Pancreas (tissue), 10 donors: ENCODE measurements at regions not wholly inside any gene's neighbourhood (a gene's known extent, or its start where the extent isn't known, plus 50 kb on each side); places are given as distances from the start of the nearest gene placed in this dataset.

Experiments used
- ATAC-seq, 4 donors: fragments of 200-7000 bp; cut with Tn5 transposase; one replicate each; pipeline versions ENCODE4 v1.8.0 to v1.9.1; 2020; ENCODE audit warnings: mild to moderate bottlenecking in 4 of 4, moderate library complexity in 4 of 4
- DNase-seq, 6 donors: peaks; one replicate each; pipeline ENCODE4 v3.0.0-alpha.2; 2020
- FAIRE-seq: peaks from 2 replicates; lab custom pipeline; 2012; peaks lifted over from hg19 to GRCh38; lab: Jason Lieb, UNC
- H3K27ac ChIP-seq, 4 donors: fragments of 200-600 bp; sonication (generic); 1 replicate in 3 of 4; 2 replicates in 1 of 4; pipeline versions ENCODE4 v1.5.0 to v1.8.0; 2020
- H3K27me3 ChIP-seq, 4 donors: fragments of 200-600 bp; one replicate each; pipeline ENCODE4 v1.8.0; 2021
- H3K36me3 ChIP-seq, 3 donors: fragments of 200-600 bp; sonication (generic) in 1 of 3; one replicate each; pipeline versions ENCODE4 v1.5.0 to v1.8.0; 2020 to 2021
- H3K4me1 ChIP-seq, 3 donors: fragments of 200-600 bp; one replicate each; pipeline ENCODE4 v1.8.0; 2021
- H3K4me3 ChIP-seq, 4 donors: fragments of 200-600 bp; sonication (generic) in 2 of 4; one replicate each; pipeline versions ENCODE4 v1.5.0 to v1.8.0; 2020 to 2021
- H3K9me3 ChIP-seq, 4 donors: fragments of 200-600 bp; one replicate each; pipeline ENCODE4 v1.8.0; 2021
- WGBS, 2 donors: extraction: QIAGEN DNeasy Blood & Tissue Kit; methylation state at CpG; one replicate each; pipeline ENCODE4 v1.1.7; 2013; 5-methylcytosine and 5-hydroxymethylcytosine counted together
- intact Hi-C, 3 donors: fragments of 100-400 bp; cut with DNase I; formaldehyde crosslinking; loops; one replicate each; pipeline versions ENCODE4 v1.11.1 to v1.14.2; 2022
- TF ChIP-seq, protein P1 (sequence below), 4 donors: fragments of 200-600 bp; sonication (generic) in 3 of 4; IDR thresholded peaks; one replicate each; pipeline versions ENCODE4 v1.5.0 to v1.8.0; 2021; ENCODE audit warnings: antibody characterized with exemption in 4 of 4
- donor health status: healthy with polysubstance abuse.
- donor health status: DM: no; HTN: no; CAD: no; lungs with moderate emphysema.
- donor health status: DM: no; HTN: no; CAD: no.
- donor health status: control.
- donor health status: control.
- donor health status: Bipolar disorder and iron deficiency.
- donor health status: DM: yes; HTN: yes; CAD: no.
- donor health status: DM: no; HTN: no; CAD: no.
- donor health status: DM: no; HTN: no; CAD: no.
- donor health status: DM: yes; HTN: yes; CAD: no.

DNA sequence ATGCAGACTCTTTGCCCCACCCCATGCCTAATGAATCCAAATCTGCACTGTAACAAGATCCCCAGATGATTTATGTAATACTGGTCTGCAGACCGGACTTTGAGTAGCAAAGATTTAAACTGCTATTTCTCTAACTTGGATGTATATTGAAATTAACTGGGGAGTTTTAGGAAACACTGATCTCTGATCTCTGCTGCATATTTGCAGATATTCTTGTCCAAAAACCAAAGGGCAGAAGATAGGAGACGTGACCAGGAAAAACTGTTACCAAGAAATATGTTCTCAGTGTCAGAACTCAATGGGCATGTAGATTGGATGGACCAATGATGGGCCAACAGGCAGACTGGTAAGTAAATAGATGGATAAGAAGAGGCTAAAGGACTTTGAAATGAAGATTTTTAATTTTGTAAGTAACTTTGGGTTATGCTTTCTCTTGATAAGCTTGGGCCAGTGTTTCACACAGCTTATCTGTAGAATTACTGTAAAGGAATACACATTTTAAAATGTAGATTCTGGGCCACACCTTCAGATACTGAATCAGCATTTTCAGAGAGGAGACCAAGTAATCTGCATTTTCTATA, 64.5 kb upstream of the TP63 start:
- H3K4me3 ChIP-seq = no peak overlapping the region
- TF ChIP-seq, protein P1, sequence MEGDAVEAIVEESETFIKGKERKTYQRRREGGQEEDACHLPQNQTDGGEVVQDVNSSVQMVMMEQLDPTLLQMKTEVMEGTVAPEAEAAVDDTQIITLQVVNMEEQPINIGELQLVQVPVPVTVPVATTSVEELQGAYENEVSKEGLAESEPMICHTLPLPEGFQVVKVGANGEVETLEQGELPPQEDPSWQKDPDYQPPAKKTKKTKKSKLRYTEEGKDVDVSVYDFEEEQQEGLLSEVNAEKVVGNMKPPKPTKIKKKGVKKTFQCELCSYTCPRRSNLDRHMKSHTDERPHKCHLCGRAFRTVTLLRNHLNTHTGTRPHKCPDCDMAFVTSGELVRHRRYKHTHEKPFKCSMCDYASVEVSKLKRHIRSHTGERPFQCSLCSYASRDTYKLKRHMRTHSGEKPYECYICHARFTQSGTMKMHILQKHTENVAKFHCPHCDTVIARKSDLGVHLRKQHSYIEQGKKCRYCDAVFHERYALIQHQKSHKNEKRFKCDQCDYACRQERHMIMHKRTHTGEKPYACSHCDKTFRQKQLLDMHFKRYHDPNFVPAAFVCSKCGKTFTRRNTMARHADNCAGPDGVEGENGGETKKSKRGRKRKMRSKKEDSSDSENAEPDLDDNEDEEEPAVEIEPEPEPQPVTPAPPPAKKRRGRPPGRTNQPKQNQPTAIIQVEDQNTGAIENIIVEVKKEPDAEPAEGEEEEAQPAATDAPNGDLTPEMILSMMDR (IDR thresholded peaks at IDR 0.05) = no peak
- no peak for FAIRE-seq
- no peaks in the 10 kb centered on the region for H3K36me3 ChIP-seq
- DNase-seq = no peak
- no peak overlapping the region for H3K27ac ChIP-seq
- 35 to 47% methylated on average over 2 of the region's 2 CpGs for WGBS, 2 donors
- H3K4me1 ChIP-seq = no peaks in the 10 kb centered on the region
- ATAC-seq = no peak
- intact Hi-C loops = no loop called here
- H3K27me3 ChIP-seq = no peaks in the 10 kb centered on the region
- no peaks in the 10 kb centered on the region for H3K9me3 ChIP-seq

DNA sequence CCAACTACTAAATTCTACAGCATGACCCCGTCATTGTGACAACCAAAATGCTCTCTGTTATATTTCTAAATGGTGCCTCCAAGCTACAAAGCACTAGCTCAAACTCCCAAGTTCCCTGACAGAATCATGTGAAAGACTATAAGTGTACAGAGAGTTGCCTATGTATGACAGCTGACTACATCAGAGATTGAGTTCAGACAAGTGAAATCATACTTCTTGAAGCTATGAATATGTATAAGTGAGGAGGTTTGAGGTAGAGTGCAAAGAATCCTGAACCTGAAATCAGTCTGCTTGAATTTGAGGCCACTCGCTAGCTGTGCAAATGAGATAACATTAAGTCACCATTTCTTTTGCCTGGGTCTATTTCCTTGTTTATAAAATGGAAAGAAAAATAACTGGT, 63.9 kb upstream of the TP63 start:
- Histone ChIP-seq H3K27me3 (no peaks in the 10 kb centered on the region), H3K4me3 (no peak overlapping the region), H3K4me1 (no peaks in the 10 kb centered on the region), H3K9me3 (no peaks in the 10 kb centered on the region), H3K27ac (no peak overlapping the region), H3K36me3 (no peaks in the 10 kb centered on the region)
- intact Hi-C loops = no loop called here
- ATAC-seq = no peak
- 58 to 66% methylated on average over 2 of the region's 2 CpGs for WGBS, 2 donors
- no peak for DNase-seq
- no peak for FAIRE-seq
- TF ChIP-seq, protein P1 (IDR thresholded peaks at IDR 0.05) = no peak

DNA sequence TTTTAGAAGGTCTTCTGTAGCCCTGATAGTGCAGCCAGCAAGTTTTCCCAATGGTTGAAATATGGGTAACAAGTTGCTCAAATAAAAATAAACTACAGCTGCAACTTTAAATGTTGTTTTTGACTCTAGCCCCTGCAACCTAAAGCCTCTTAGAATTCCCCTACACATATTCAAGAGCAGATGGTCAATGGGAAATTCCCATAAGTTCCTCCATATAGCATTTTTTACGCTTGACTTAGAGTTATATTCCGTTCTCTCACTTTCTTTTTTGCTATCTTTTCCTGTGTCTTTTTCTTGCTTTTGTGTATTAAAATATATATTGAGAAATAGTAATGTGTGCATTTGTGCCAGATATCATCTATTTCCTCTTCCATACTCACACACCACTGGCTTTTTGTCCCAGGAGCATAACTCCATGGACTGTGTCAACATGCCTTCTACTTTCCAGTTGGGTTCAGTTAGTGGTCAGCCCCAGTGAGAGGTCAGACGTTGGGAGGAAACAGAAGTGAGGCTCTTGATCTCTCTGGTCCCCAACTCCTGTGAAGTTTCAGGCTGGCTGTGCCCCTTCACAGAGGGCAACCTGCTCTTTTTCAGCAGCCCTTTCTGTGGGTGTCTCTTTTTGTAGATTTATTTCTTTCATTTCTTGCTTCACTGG, 63.3 kb upstream of the TP63 start:
- H3K4me3 ChIP-seq = no peak overlapping the region
- no peak overlapping the region for H3K27ac ChIP-seq
- H3K27me3 ChIP-seq = no peaks in the 10 kb centered on the region
- DNase-seq (no peak), FAIRE-seq (no peak), ATAC-seq (no peak)
- TF ChIP-seq, protein P1 (IDR thresholded peaks at IDR 0.05) = no peak
- no peaks in the 10 kb centered on the region for H3K9me3 ChIP-seq
- intact Hi-C loops = no loop called here
- 63 to 68% methylated on average over 3 of the region's 3 CpGs for WGBS, 2 donors
- H3K36me3 ChIP-seq = no peaks in the 10 kb centered on the region
- no peaks in the 10 kb centered on the region for H3K4me1 ChIP-seq

DNA sequence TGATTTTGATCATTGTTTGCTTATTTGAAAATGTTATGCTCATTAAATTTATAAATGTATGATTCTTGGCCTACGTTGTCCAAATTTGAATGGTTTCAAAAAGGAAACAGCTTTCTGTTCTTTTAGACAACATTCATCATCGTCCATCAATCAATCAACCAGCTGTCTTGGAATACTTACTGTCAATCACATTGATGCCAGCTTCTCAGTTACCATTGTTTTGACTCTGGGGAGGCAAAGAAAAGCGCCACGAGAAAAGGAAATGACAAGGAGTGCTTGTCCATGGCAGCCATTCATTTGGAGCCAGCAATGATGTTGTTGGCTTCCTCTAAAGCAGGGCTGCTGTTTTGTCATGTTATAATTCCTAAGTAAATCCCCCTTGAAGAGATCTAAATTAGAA, 62.2 kb upstream of the TP63 start:
- 57 to 61% methylated on average over 4 of the region's 4 CpGs for WGBS, 2 donors
- H3K9me3 ChIP-seq = no peaks in the 10 kb centered on the region
- intact Hi-C loops = no loop called here
- H3K4me1 ChIP-seq = no peaks in the 10 kb centered on the region
- ATAC-seq (no peak), FAIRE-seq (no peak), DNase-seq (no peak)
- H3K27me3 ChIP-seq = no peaks in the 10 kb centered on the region
- H3K4me3 ChIP-seq = no peak overlapping the region
- TF ChIP-seq, protein P1 (IDR thresholded peaks at IDR 0.05) = no peak
- no peaks in the 10 kb centered on the region for H3K36me3 ChIP-seq
- H3K27ac ChIP-seq = no peak overlapping the region

DNA sequence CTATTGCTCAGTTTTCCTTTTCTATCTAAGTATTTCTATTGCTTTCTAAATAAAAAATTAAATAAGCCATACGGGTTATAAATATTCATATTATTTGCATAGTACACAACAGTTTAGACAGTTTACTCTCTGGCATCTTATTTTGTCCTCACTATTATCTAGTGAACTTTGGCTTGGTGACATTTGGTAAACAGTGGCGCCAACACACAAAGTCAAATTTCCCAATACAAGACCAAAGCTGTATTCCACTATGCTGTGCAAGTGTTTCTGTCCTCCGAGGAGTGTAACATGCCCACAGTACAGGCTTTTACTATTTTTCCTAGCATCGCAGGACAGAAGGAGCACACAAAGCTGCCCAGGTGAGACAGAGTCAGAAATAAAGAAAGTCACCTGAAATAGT, 61.7 kb upstream of the TP63 start:
- TF ChIP-seq, protein P1 (IDR thresholded peaks at IDR 0.05) = no peak
- Histone ChIP-seq H3K36me3 (no peaks in the 10 kb centered on the region), H3K4me1 (no peaks in the 10 kb centered on the region), H3K27me3 (no peaks in the 10 kb centered on the region), H3K9me3 (no peaks in the 10 kb centered on the region), H3K27ac (no peak overlapping the region), H3K4me3 (no peak overlapping the region)
- WGBS, 2 donors = 61 to 75% methylated on average over 4 of the region's 4 CpGs
- intact Hi-C loops = no loop called here
- DNase-seq (no peak), FAIRE-seq (no peak), ATAC-seq (no peak)
